ENCODE measurements at regions not wholly inside any gene's neighbourhood (a gene's known extent, or its start where the extent isn't known, plus 50 kb on each side); places are given as distances from the start of the nearest gene placed in this dataset.
"Not testable (repeated sequence)": the region's sequence is repeated elsewhere in the genome, so short reads cannot be mapped to it uniquely, and the experiment has no call there.

GRCh38 chr6:4259391-4259790 lies 124.0 kb upstream of the ECI2 start:
- Histone ChIP-seq H3K27ac (no peak overlapping the region), H3K27me3 (no peaks in the 10 kb centered on the region), H3K36me3 (no peaks in the 10 kb centered on the region), H3K4me2 (no peak overlapping the region), H3K9me3 (replicated peaks in 1 of 11) (peaks cover 0 to 7% (median 0%) of the 10 kb centered on the region in 11 experiments; a peak in 2 of 22 replicates), H3K4me3 (no peak overlapping the region), H3K4me1 (no peaks in the 10 kb centered on the region), H4K20me1 (no peaks in the 10 kb centered on the region), H3K9ac (no peak overlapping the region)
- TF ChIP-seq Cebpa-rat (IDR thresholded peaks at IDR 0.05), result no peak

GRCh38 chr6:4258733-4259132 lies 123.4 kb upstream of the ECI2 start:
- no peak overlapping the region for H3K4me3 ChIP-seq
- no peaks in the 10 kb centered on the region for H3K27me3 ChIP-seq
- no peaks in the 10 kb centered on the region for H3K4me1 ChIP-seq
- H3K4me2 ChIP-seq, result no peak overlapping the region
- no peak overlapping the region for H3K27ac ChIP-seq
- H4K20me1 ChIP-seq, result no peaks in the 10 kb centered on the region
- H3K9me3 ChIP-seq (replicated peaks in 1 of 11), result peaks cover 0 to 9% (median 0%) of the 10 kb centered on the region in 11 experiments; a peak in 6 of 22 replicates
- no peak overlapping the region for H3K9ac ChIP-seq
- H3K36me3 ChIP-seq, result no peaks in the 10 kb centered on the region
- TF ChIP-seq Cebpa-rat (IDR thresholded peaks at IDR 0.05), result no peak

GRCh38 chr6:4256969-4257368 lies 121.6 kb upstream of the ECI2 start:
- peaks cover 0 to 17% (median 0%) of the 10 kb centered on the region in 11 experiments; a peak in 6 of 22 replicates for H3K9me3 ChIP-seq (replicated peaks in 1 of 11)
- H3K27ac ChIP-seq, result no peak overlapping the region
- H3K4me3 ChIP-seq, result no peak overlapping the region
- H3K4me2 ChIP-seq, result no peak overlapping the region
- no peak overlapping the region for H3K9ac ChIP-seq
- no peaks in the 10 kb centered on the region for H3K4me1 ChIP-seq
- no peaks in the 10 kb centered on the region for H3K27me3 ChIP-seq
- H4K20me1 ChIP-seq, result no peaks in the 10 kb centered on the region
- no peak for TF ChIP-seq Cebpa-rat (IDR thresholded peaks at IDR 0.05)
- H3K36me3 ChIP-seq, result no peaks in the 10 kb centered on the region

- no peak overlapping the region for H3K4me2 ChIP-seq
Observed at GRCh38 chr6:4253604-4254231, 118.3 kb upstream of the ECI2 start.

GRCh38 chr6:4252445-4252844 lies 117.1 kb upstream of the ECI2 start:
- H3K36me3 ChIP-seq, H4K20me1 ChIP-seq, H3K27me3 ChIP-seq, H3K4me1 ChIP-seq, H3K4me3 ChIP-seq, H3K4me2 ChIP-seq, H3K27ac ChIP-seq, H3K9ac ChIP-seq: not testable (repeated sequence)
- peaks cover 0 to 17% (median 0%) of the 10 kb centered on the region in 11 experiments; a peak in 6 of 22 replicates for H3K9me3 ChIP-seq (replicated peaks in 1 of 11)

More at GRCh38 chr6:4253604-4254231, 118.3 kb upstream of the ECI2 start:
- Histone ChIP-seq H4K20me1 (no peaks in the 10 kb centered on the region), H3K9me3 (replicated peaks in 1 of 11) (peaks cover 0 to 17% (median 0%) of the 10 kb centered on the region in 11 experiments; a peak in 6 of 22 replicates), H3K4me1 (no peaks in the 10 kb centered on the region), H3K9ac (no peak overlapping the region), H3K36me3 (no peaks in the 10 kb centered on the region), H3K27me3 (no peaks in the 10 kb centered on the region), H3K27ac (no peak overlapping the region), H3K4me3 (no peak overlapping the region)
- no peak for TF ChIP-seq Cebpa-rat (IDR thresholded peaks at IDR 0.05)

GRCh38 chr6:4250645-4251044 lies 115.3 kb upstream of the ECI2 start:
- H3K4me1 ChIP-seq, result no peaks in the 10 kb centered on the region
- TF ChIP-seq Cebpa-rat (IDR thresholded peaks at IDR 0.05), result no peak
- no peaks in the 10 kb centered on the region for H3K36me3 ChIP-seq
- no peaks in the 10 kb centered on the region for H3K27me3 ChIP-seq
- no peaks in the 10 kb centered on the region for H4K20me1 ChIP-seq
- no peak overlapping the region for H3K4me3 ChIP-seq
- peaks cover 4 to 21% (median 9%) of the 10 kb centered on the region in 11 experiments; a peak in 18 of 22 replicates for H3K9me3 ChIP-seq (replicated peaks in 1 of 11)
- H3K4me2 ChIP-seq, result no peak overlapping the region
- no peak overlapping the region for H3K27ac ChIP-seq
- no peak overlapping the region for H3K9ac ChIP-seq

GRCh38 chr6:4243832-4244231 lies 108.5 kb upstream of the ECI2 start:
- H3K4me1 ChIP-seq, H3K27ac ChIP-seq, H4K20me1 ChIP-seq, H3K36me3 ChIP-seq, H3K4me3 ChIP-seq, H3K27me3 ChIP-seq, H3K4me2 ChIP-seq, H3K9ac ChIP-seq: not testable (repeated sequence)
- peaks cover 34 to 52% (median 40%) of the 10 kb centered on the region in 11 experiments for H3K9me3 ChIP-seq (replicated peaks in 1 of 11)

- no peaks in the 10 kb centered on the region for H4K20me1 ChIP-seq
- H3K36me3 ChIP-seq, result peaks cover 0 to 6% (median 0%) of the 10 kb centered on the region in 11 experiments; a peak in 2 of 22 replicates
- H3K9me3 ChIP-seq (replicated peaks in 1 of 11), result peaks cover 34 to 52% (median 40%) of the 10 kb centered on the region in 11 experiments
- H3K9ac ChIP-seq, result no peak overlapping the region
- H3K27me3 ChIP-seq, result no peaks in the 10 kb centered on the region
- no peak for TF ChIP-seq Cebpa-rat (IDR thresholded peaks at IDR 0.05)
- H3K4me1 ChIP-seq, result peaks cover 0 to 2% (median 0%) of the 10 kb centered on the region in 10 experiments; a peak in 1 of 20 replicates
- H3K4me2 ChIP-seq, result no peak overlapping the region
- H3K4me3 ChIP-seq, result no peak overlapping the region
- H3K27ac ChIP-seq, result no peak overlapping the region
Observed at GRCh38 chr6:4243237-4243636, 107.9 kb upstream of the ECI2 start.

- Histone ChIP-seq H3K9me3 (replicated peaks in 1 of 11) (peaks cover 34 to 52% (median 40%) of the 10 kb centered on the region in 11 experiments), H3K4me3 (no peak overlapping the region), H3K9ac (no peak overlapping the region), H3K4me1 (peaks cover 0 to 8% (median 0%) of the 10 kb centered on the region in 10 experiments; a peak in 2 of 20 replicates), H3K27ac (no peak overlapping the region), H3K36me3 (peaks cover 0 to 6% (median 0%) of the 10 kb centered on the region in 11 experiments; a peak in 2 of 22 replicates), H3K27me3 (no peaks in the 10 kb centered on the region), H4K20me1 (no peaks in the 10 kb centered on the region), H3K4me2 (no peak overlapping the region)
- no peak for TF ChIP-seq Cebpa-rat (IDR thresholded peaks at IDR 0.05)
Observed at GRCh38 chr6:4242601-4243000, 107.2 kb upstream of the ECI2 start.

- Histone ChIP-seq H4K20me1 (no peaks in the 10 kb centered on the region), H3K27me3 (no peaks in the 10 kb centered on the region), H3K4me1 (peaks cover 0 to 8% (median 0%) of the 10 kb centered on the region in 10 experiments; a peak in 2 of 20 replicates), H3K4me3 (no peak overlapping the region), H3K9me3 (replicated peaks in 1 of 11) (peaks cover 28 to 37% (median 32%) of the 10 kb centered on the region in 11 experiments), H3K27ac (no peak overlapping the region), H3K36me3 (peaks cover 0 to 6% (median 0%) of the 10 kb centered on the region in 11 experiments; a peak in 2 of 22 replicates), H3K4me2 (no peak overlapping the region), H3K9ac (no peak overlapping the region)
- no peak for TF ChIP-seq Cebpa-rat (IDR thresholded peaks at IDR 0.05)
Observed at GRCh38 chr6:4240148-4240547, 104.8 kb upstream of the ECI2 start.

All from BLaER1 treated with 17β-estradiol and CSF1 and Interleukin-3, amounts not matched to agents 10 nM and 100 nM (cell line).